Stomach (tissue), 4 donors: ENCODE measurements at regions not wholly inside any gene's neighbourhood (a gene's known extent, or its start where the extent isn't known, plus 50 kb on each side); places are given as distances from the start of the nearest gene placed in this dataset.

Source experiments
- EP300 ChIP-seq: sonication (generic); formaldehyde crosslinking; IDR thresholded peaks from one replicate; pipeline ENCODE4 v1.6.1; 2017; ENCODE audit warnings: antibody characterized with exemption
- POLR2A ChIP-seq, 4 donors: fragments of 450-650 bp; IDR thresholded peaks; one replicate each; pipeline ENCODE4 v1.6.1; 2016; ENCODE audit warnings: antibody characterized with exemption in 4 of 4, control low read depth in 2 of 4, mild to moderate bottlenecking in 1 of 4, moderate library complexity in 1 of 4
- POLR2AphosphoS5 ChIP-seq, 3 donors: sonication (generic); formaldehyde crosslinking; IDR thresholded peaks; one replicate each; pipeline ENCODE4 v1.6.1; 2016; ENCODE audit warnings: antibody characterized with exemption in 3 of 3
- TF ChIP-seq, protein P1 (sequence below), 7 experiments: fragments of 450-650 bp in 4 of 7; fragments of 200-600 bp in 3 of 7; sonication (generic) in 3 of 7; IDR thresholded peaks; one replicate each; pipeline ENCODE4 v1.5.1; 2016 to 2019; ENCODE audit warnings: antibody characterized with exemption in 7 of 7, control low read depth in 2 of 7, mild to moderate bottlenecking in 1 of 7

DNA sequence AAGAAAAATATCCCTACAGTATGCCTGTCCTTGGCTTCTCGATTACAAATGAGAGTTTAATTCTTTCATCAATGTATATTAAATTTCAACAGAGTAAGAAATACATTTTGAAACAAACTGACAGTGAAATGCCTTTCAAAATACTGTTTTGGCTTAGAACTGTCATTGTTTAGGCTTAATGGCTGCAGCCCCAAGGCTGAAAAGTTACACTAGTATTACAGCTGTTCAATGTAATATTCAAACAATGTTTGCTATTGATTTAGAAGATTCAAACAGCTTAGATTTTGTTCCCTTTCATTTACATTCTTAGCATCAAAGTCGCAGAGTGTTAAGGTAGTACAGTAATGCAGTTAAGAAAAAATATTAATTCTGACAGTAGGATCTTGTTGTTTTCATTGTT is 882.9 kb upstream of the ADGRL2 start:
- TF ChIP-seq, protein P1, sequence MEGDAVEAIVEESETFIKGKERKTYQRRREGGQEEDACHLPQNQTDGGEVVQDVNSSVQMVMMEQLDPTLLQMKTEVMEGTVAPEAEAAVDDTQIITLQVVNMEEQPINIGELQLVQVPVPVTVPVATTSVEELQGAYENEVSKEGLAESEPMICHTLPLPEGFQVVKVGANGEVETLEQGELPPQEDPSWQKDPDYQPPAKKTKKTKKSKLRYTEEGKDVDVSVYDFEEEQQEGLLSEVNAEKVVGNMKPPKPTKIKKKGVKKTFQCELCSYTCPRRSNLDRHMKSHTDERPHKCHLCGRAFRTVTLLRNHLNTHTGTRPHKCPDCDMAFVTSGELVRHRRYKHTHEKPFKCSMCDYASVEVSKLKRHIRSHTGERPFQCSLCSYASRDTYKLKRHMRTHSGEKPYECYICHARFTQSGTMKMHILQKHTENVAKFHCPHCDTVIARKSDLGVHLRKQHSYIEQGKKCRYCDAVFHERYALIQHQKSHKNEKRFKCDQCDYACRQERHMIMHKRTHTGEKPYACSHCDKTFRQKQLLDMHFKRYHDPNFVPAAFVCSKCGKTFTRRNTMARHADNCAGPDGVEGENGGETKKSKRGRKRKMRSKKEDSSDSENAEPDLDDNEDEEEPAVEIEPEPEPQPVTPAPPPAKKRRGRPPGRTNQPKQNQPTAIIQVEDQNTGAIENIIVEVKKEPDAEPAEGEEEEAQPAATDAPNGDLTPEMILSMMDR (IDR thresholded peaks at IDR 0.05), result no peak
- no peak for TF ChIP-seq POLR2A (IDR thresholded peaks at IDR 0.05)
- TF ChIP-seq POLR2AphosphoS5 (IDR thresholded peaks at IDR 0.05), result no peak
- TF ChIP-seq EP300, result no peak
